Nephron (organoid): ENCODE measurements at regions not wholly inside any gene's neighbourhood (a gene's known extent, or its start where the extent isn't known, plus 50 kb on each side); places are given as distances from the start of the nearest gene placed in this dataset.
A peak's percentile ranks its signal among the peaks of the same experiment; 100 is the strongest.

Experiments
- H3K27ac Mint-ChIP-seq, 3 experiments: 2 replicates each; pipeline ENCODE4 v1.8.0; 2020; ENCODE audit warnings: mixed read lengths in 3 of 3, mild to moderate bottlenecking in 2 of 3, moderate library complexity in 1 of 3
- H3K27me3 Mint-ChIP-seq: 2 replicates; pipeline ENCODE4 v1.8.0; 2021; ENCODE audit warnings: low read depth, mild to moderate bottlenecking, moderate library complexity, mixed read lengths
- H3K36me3 Mint-ChIP-seq: 2 replicates; pipeline ENCODE4 v1.8.0; 2020; ENCODE audit warnings: low read depth, mixed read lengths
- H3K4me1 Mint-ChIP-seq: 2 replicates; pipeline ENCODE4 v1.8.0; 2020; ENCODE audit warnings: mixed read lengths
- H3K4me3 Mint-ChIP-seq, 3 experiments: 2 replicates each; pipeline ENCODE4 v1.8.0; 2020; ENCODE audit warnings: mild to moderate bottlenecking in 3 of 3, mixed read lengths in 3 of 3, moderate library complexity in 2 of 3
- H3K9me3 Mint-ChIP-seq: 2 replicates; pipeline ENCODE4 v1.8.0; 2020; ENCODE audit warnings: mixed read lengths
- CTCF ChIP-seq, 3 experiments: fragments of 200-600 bp; sonication (generic); IDR thresholded peaks; one replicate each; pipeline ENCODE4 v1.5.0; 2021; ENCODE audit warnings: antibody characterized with exemption in 3 of 3; ENCODE audit not compliant: unreplicated experiment in 3 of 3

- Mint-ChIP-seq H3K4me1 (peaks cover 9% of the 10 kb centered on the region), H3K4me3 (no peak overlapping the region), H3K27me3 (peaks cover 19% of the 10 kb centered on the region), H3K9me3 (no peaks in the 10 kb centered on the region), H3K27ac (no peak overlapping the region), H3K36me3 (no peaks in the 10 kb centered on the region)
- TF ChIP-seq CTCF (IDR thresholded peaks at IDR 0.05; ENCODE audit: unreplicated experiment in 3 of 3), result no peak
Measured at GRCh38 chr1:42038261-42038660, 114.9 kb upstream of the GUCA2B start.

GRCh38 chr1:42037586-42037985 is 115.6 kb upstream of the GUCA2B start:
- Mint-ChIP-seq H3K27ac (no peak overlapping the region), H3K36me3 (no peaks in the 10 kb centered on the region), H3K9me3 (no peaks in the 10 kb centered on the region), H3K27me3 (peaks cover 26% of the 10 kb centered on the region), H3K4me1 (peaks cover 9% of the 10 kb centered on the region), H3K4me3 (no peak overlapping the region)
- TF ChIP-seq CTCF (IDR thresholded peaks at IDR 0.05; ENCODE audit: unreplicated experiment in 3 of 3), result no peak

GRCh38 chr1:42037161-42037560 is 116.0 kb upstream of the GUCA2B start:
- Mint-ChIP-seq H3K36me3 (no peaks in the 10 kb centered on the region), H3K27me3 (peaks cover 29% of the 10 kb centered on the region), H3K27ac (no peak overlapping the region), H3K4me1 (peaks cover 9% of the 10 kb centered on the region), H3K4me3 (no peak overlapping the region), H3K9me3 (no peaks in the 10 kb centered on the region)
- no peak for TF ChIP-seq CTCF (IDR thresholded peaks at IDR 0.05; ENCODE audit: unreplicated experiment in 3 of 3)

- Mint-ChIP-seq H3K4me1 (peaks cover 9% of the 10 kb centered on the region), H3K36me3 (no peaks in the 10 kb centered on the region), H3K27ac (peak overlapping the region in 1 of 3 experiments; percentile 64), H3K27me3 (peaks cover 25% of the 10 kb centered on the region), H3K4me3 (peak overlapping the region; percentile 86 to 88 (median 87)), H3K9me3 (no peaks in the 10 kb centered on the region)
- TF ChIP-seq CTCF (IDR thresholded peaks at IDR 0.05; ENCODE audit: unreplicated experiment in 3 of 3), result no peak
Measured at GRCh38 chr1:42035830-42036604, 117.2 kb upstream of the GUCA2B start.

- no peaks in the 10 kb centered on the region for H3K9me3 Mint-ChIP-seq
- H3K4me3 Mint-ChIP-seq, result peak overlapping the region; percentile 88 to 97 (median 95)
- H3K27me3 Mint-ChIP-seq, result peaks cover 25% of the 10 kb centered on the region
- peaks cover 9% of the 10 kb centered on the region for H3K4me1 Mint-ChIP-seq
- peak; percentile 28 to 41 (median 37) for TF ChIP-seq CTCF (IDR thresholded peaks at IDR 0.05; ENCODE audit: unreplicated experiment in 3 of 3)
- H3K27ac Mint-ChIP-seq, result peak overlapping the region; percentile 12 to 96 (median 63)
- H3K36me3 Mint-ChIP-seq, result no peaks in the 10 kb centered on the region
Measured at GRCh38 chr1:42035205-42035829, 116.6 kb upstream of the HIVEP3 start.
